NCI-H510A (cell line): ENCODE measurements at regions not wholly inside any gene's neighbourhood (a gene's known extent, or its start where the extent isn't known, plus 50 kb on each side); places are given as distances from the start of the nearest gene placed in this dataset.
A peak's percentile ranks its signal among the peaks of the same experiment; 100 is the strongest.

Experiments
- DNase-seq: peaks from one replicate; lab custom pipeline; 2025; lab: John Stamatoyannopoulos, UW

- no peak for DNase-seq
Measured at GRCh38 chr21:38659936-38660332, 145.8 kb upstream of the ETS2 start.

DNA sequence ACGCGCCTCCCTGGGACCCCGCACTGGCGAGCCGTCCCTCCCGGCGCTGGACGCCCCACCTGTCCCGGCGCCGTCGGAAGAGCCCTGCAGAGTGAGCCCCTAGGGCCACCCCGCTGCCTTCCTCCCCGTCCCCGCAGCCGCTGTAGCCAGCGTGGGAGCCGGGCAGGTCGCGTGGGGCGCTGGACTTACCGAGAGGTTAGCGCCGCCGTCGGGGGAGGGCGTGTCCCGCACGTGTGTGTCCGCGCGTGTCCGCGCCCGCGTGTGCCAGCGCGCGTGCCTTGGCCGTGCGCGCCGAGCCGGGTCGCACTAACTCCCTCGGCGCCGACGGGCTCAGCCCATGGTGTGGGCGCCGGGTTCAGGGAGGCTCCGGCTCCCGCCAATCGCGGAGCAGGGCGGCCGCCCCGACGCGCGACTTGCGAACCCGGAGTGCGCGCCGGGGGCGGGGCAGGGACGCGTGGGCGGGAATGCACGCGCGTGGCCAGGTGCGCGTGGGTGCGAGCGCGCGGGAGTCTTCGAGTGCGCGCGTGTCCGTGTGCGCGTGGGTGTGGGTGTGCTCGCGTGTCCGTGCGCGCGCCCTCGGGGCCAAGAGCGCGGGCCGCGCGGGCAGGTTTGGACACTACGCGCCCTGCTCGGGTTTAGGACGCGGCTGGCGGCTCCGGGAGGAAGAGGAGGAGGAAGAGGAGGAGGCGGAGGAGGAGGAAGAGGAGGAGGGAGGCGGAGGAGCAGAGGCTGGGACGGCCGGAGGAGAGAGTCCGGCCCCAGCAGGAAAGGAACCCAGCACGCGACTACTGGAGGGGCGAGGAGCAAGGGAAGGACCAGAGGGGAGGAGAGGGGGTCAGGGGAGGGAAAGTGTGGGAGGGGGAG, 145.2 kb upstream of the ETS2 start:
- no peak for DNase-seq

- DNase-seq, result no peak
Measured at GRCh38 chr21:38661197-38661871, 144.4 kb upstream of the ETS2 start.

GRCh38 chr21:38661889-38662568, 143.7 kb upstream of the ETS2 start:
- DNase-seq, result no peak

DNA sequence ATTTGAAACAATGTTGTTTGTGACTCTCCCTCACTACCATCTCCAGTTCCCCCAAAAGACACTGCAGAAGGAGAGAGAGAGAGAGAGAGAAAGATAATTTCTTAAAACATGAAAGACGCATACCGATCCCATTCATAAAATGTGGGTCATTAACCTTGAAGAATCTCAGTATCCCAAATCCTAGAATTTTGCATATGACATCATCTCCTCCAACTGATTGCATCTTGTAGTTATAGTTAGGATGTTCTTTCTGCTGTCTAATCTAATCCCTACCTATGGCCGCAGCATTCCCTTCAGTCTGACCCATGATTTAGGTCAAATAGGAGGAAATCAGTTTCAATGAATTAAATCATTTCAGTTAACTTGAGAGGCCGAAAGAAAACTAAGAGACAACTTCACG, 142.4 kb upstream of the ETS2 start:
- DNase-seq, result no peak

DNA sequence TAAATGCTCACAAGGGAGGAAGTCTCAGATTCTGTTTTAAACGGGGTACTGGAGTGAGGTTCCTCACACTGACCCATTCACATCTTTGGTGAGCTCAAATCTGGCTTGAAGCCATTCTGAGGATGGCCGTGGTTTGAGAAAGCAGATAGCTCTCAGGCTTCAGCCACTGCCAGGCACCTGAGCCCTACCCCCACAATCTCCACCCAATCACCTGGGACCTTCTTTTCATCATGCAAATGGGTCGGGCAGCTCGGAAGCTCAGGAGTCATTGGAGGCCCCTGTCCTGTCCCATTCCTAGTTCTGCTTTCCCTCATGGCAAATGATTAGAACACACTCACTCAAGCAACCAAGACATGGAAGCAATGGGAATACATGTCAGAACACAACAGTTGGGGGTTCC, 141.4 kb upstream of the ETS2 start:
- DNase-seq, result no peak

GRCh38 chr21:38664841-38665240, 140.9 kb upstream of the ETS2 start:
- DNase-seq, result no peak

- DNase-seq, result no peak
Measured at GRCh38 chr21:38667291-38667870, 138.3 kb upstream of the ETS2 start.

DNA sequence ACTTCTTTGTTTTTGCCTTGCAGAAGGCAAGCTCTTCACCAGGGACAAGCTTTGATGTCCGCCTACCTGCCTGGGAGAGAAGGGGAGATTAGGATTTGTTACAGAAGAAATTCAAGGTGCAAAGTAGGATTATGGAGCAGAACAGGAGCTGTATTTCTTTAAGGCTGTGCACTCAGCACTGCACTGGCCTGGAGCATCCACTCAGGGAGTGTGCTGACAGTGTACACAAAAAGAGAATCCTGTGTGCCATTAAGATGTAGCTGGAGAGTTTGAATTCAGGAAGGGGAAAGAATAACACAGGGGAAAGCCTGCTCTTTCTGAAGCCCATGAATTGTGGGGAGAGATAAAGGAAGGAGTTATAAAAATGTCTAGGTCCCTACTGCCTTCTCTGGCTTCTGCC, 137.7 kb upstream of the ETS2 start:
- no peak for DNase-seq

GRCh38 chr21:38668541-38668940, 137.2 kb upstream of the ETS2 start:
- no peak for DNase-seq

GRCh38 chr21:38669186-38669585, 136.5 kb upstream of the ETS2 start:
- DNase-seq, result no peak

DNA sequence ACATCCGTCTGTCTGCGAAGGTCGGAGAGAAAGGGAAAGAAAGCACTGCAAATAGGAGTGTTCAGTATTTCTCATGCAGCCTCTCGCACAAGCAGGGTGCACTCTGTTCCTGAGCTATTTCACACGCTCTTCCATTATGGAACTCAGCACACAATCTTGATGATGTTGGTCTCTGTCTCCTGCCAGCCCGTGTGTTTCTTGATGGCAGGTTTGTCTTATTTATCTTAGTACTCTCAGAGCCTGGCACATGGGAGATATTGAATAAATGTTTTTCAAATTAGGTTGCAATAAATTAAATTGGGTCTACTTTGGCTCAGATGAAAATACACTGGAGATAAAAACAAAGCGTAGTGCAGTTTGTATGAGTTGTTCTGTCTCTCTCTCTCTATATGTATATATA, 134.9 kb upstream of the ETS2 start:
- no peak for DNase-seq

DNA sequence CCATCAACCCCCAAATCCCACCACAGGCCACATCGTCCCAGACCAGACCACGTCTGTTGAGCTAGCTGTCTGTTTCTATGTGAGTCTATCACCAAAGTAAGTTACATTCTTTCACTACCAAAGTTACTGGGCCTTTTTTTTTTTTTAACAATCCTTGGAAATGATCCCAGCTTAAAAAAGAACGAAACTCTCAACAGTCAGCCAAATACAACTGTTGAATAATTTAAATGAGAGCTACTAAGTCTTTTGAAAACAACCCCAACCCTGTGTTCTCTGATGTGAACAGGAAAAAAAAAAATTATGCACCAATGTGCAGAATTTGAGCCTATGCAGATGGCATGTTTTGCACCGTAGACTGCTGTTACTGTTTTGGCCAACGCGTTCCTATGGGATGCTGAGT, 134.0 kb upstream of the ETS2 start:
- DNase-seq, result no peak

GRCh38 chr21:38675182-38675824, 130.4 kb upstream of the ETS2 start:
- no peak for DNase-seq

GRCh38 chr21:38678827-38679226, 126.9 kb upstream of the ETS2 start:
- no peak for DNase-seq

- no peak for DNase-seq
Measured at GRCh38 chr21:38679534-38679933, 126.2 kb upstream of the ETS2 start.

DNA sequence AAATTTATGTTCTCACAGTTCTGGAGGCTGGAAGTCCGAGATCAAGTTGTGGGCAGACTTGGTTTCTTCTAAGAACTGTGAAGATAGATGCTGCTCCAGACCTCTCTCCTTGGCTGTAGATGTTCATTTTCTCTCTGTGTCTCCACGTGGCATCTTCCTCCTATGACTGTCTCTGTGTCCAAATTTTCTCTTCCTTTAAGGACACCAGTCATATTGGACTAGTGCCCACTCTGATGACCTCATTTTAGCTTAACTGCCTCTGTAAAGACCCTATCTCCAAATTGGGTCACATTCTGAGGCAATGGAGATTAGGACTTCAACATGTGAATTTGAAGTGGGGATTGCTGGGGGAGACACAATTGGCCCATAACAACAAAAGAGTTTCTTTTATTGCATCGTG, 125.3 kb upstream of the ETS2 start:
- DNase-seq, result no peak

DNA sequence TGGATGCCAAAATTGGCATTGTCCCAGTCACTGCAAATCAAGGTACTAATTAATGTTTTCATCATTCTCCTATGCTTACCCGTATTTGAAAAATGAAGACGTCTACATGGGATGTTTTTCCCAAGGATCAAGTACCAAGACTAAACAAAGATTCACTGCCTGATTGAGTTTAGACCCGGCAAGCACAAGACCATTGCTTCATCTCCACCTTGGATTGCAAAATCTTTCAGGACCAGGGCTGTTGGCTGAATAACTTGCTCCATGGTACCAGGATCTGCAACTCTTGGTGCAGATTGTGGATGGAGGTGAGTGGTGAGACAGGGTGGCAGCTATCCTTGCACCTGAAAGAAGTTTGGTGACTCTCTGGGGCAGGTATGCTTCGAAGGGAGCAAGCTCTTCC, 122.5 kb upstream of the ETS2 start:
- no peak for DNase-seq

DNA sequence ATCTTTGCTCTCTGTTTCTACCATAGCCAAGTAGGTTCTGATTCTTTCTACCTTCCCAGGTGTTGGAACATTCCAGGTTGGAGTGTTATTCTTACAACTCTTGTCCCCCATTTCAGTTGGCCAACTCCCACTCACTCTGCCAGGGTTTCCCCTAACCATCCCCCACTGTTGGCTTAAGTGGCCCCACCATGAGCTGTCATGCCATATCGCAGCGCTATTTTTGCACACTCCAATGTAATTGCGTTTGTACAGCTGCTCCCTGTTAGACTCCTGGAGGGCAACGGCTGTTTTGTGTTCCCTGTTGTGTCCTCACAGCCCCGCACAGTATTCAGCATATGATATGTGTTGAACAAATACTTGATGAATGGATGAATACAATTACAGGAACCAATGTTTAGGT, 117.7 kb upstream of the ETS2 start:
- peak; percentile 91 for DNase-seq

GRCh38 chr21:38691631-38692030, 114.1 kb upstream of the ETS2 start:
- no peak for DNase-seq

DNA sequence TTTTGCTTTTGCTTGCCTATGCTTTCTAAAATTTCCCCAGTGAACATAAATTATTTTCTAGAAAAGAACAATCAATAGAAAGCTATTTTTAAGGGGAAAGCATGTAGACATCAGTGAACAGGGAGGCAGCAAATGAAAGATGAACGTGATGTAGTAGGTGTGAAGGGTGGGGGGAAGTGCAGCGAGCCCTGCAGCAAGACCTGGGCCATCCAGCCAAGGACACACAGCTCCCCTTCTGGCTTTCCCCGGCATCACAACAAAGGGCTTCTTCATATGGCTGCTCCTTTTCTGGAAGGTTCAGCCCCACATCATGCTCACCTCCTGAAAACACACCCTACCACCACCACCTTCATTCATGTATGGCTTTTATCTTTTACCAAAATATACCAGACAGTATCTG, 109.2 kb upstream of the ETS2 start:
- DNase-seq, result no peak

DNA sequence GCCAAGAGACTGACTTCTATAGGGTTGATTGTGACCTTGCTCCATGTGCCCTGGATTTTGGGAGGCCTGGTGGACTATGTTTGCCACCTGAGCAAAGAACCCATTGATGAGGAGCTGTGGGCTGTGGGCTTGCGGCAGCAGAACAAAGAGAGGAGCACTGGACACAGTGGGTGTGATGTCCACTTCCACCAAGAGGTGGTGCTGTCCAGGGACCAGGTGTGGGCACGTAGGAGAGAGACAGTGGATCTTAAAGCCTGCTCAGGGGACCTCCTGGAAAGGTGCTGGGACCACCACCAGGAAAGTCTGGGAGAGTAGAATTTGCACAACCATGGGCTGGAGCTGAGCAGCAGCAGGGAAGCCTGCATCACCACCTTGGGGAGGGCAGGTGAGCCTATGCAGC, 106.7 kb upstream of the ETS2 start:
- no peak for DNase-seq
